Ramos (cell line): ENCODE measurements at regions not wholly inside any gene's neighbourhood (a gene's known extent, or its start where the extent isn't known, plus 50 kb on each side); places are given as distances from the start of the nearest gene placed in this dataset.

Experiments used
- in situ Hi-C: fragments of 300-500 bp; cut with MboI; formaldehyde crosslinking; loops from one replicate; pipeline ENCODE4 v1.14.3; 2022; ENCODE audit warnings: low sequenced_read_pairs; ENCODE audit not compliant: unreplicated experiment

- in situ Hi-C loops, result no loop called here
Measured at GRCh38 chr2:118706371-118706770, 141.1 kb downstream of the EN1 start.

- in situ Hi-C loops, result no loop called here
Measured at GRCh38 chr2:118705032-118705431, 142.4 kb downstream of the EN1 start.

GRCh38 chr2:118699447-118700175, 147.8 kb downstream of the EN1 start:
- in situ Hi-C loops, result no loop called here

DNA sequence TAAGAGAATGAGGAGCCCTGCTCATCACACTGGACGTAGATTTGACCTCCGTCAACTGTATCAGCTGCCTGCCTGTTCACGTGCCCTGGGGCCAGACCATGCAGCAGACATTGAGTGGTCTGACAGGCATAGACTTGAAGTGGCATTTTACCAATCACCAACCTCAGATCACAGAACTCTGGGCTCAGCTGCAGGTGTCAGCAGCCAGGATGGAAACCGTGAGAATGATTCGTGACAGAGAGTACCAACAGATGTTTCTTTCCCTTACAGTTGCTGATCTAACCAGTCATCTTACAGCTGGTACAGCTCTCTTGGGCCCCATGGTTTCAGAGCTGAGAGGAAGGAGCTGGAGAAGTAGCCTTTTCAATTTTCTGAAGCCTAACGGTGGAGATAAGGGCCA, 148.9 kb downstream of the EN1 start:
- in situ Hi-C loops, result no loop called here

DNA sequence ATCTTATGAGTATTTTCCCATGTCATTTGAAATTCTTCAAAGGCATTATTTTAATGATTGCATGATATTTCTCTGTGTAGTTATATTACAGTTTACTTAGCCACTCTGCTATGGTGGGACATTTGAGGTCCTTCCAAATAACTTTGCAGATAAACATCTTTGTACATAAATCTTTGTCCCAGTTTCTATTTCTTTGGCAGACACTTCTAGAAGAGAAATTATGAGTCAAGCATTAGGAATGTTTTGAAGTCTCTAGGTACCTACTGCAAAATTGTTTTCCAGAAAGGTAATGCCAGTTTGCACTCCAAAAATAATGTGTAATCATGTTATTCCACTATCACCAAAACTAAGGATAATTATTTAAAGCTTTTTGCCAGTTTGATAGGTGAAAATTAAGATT, 149.7 kb downstream of the EN1 start:
- in situ Hi-C loops, result no loop called here

DNA sequence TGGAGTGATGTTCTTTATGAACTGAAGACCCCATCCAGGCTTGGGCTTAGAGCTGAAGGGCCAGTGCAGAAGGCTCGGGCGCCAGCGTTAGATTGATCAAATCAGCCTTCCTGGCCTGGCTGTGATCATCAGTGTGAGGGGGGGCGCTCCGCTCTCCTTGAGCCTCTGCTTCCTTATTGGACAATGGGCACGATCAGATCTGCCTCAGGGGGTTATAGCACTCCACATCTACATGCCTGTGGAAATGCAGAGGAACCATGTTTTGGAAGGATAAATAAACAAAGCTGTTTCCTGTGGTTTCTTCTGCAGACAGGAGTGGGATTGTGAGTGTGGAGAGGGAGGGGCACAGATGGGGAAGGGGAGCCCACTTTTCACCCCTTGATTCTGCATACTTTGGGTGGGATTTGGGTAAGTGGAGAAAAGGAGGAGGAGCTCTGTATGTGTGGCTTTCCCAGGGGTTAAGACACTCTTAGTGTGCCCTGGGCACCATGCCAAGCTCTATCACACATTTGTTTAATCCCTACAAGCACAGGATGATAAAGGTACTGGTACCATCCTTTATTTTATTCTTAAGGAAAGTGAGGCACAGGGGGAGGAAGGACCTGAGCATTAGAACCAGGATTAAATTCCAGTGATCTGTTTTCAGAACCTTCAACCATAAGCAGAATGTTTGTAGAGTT, 150.5 kb downstream of the EN1 start:
- in situ Hi-C loops, result no loop called here

- in situ Hi-C loops, result no loop called here
Measured at GRCh38 chr2:118693287-118693822, 154.1 kb downstream of the EN1 start.

DNA sequence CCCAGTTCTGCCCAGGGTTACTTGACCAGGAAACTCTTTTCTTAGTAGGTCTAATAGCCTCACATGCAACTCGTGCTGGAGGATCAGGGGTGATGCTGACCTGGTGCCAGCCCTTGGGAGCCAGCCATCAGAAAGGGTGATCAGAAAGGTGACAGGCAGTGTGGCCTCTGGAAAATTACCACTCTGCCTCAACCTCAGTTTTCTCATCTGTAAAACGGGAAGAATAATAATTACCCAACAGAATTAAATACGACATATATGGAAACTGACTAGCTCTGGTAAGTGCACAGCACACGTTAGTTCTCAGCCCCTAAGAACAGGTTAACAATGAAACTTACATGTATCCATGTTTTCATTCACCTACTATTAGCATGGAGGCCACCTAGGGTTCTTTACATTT, 157.6 kb downstream of the EN1 start:
- in situ Hi-C loops, result no loop called here

DNA sequence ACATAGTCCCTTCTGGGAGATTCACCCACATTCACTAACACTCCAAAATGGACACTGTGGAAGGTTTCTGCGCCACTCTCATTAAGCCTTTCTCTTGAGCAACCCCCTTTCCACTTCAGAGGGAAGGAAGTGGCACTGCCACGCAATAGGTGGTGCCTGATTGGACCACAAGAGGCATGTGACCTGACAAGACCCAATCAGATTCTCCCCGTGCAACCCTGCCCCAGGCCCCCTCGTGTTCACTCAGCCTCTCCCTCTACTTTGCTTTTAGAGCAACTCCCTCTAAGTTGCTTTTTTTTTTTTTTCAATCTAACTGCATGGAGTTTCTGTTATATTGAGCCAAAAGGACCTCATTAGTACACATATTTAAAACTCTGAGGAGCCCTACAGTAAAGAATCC, 158.0 kb downstream of the EN1 start:
- in situ Hi-C loops, result no loop called here

- in situ Hi-C loops, result no loop called here
Measured at GRCh38 chr2:118689033-118689432, 158.4 kb downstream of the EN1 start.

GRCh38 chr2:118687698-118688097, 159.8 kb downstream of the EN1 start:
- in situ Hi-C loops, result no loop called here

DNA sequence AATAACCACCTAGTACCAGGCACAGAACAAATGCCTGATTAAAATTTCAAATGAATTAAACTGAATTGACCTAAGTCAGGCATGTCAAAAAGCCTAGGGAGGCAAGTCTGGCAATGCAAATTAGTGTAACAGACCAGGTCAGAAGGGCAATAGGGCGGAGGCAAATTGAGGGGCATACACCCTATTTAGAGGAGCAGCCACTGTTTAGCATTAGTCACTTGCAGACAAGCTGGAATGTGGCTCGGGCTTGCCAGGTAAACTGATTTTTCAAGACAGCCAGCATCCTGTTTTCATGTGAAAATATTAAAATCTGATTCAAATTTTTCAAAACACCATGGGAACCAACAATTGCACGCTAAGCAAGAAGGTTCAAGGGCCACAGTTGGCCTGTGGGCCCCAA, 160.3 kb downstream of the EN1 start:
- in situ Hi-C loops, result no loop called here

GRCh38 chr2:118686346-118686745, 161.1 kb downstream of the EN1 start:
- in situ Hi-C loops, result no loop called here

DNA sequence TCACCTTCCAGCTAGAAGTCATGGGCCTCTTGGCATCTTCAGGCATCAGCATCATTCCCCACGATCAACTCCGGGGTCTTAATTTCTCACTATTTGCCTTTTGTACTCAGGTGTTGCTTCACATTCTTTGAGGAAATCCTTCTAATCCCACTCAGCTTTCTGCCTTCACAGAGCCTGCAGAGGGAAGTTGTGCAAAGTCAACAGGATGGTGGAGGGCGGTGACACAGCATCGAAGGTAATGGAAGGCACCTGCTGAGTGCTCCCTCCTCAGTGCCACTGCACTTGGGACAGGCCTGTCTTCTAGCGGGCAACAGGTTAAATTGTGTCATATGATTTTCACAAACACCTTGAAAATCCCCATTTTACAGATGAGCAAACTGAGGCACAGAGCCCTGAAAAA, 164.0 kb downstream of the EN1 start:
- in situ Hi-C loops, result no loop called here

DNA sequence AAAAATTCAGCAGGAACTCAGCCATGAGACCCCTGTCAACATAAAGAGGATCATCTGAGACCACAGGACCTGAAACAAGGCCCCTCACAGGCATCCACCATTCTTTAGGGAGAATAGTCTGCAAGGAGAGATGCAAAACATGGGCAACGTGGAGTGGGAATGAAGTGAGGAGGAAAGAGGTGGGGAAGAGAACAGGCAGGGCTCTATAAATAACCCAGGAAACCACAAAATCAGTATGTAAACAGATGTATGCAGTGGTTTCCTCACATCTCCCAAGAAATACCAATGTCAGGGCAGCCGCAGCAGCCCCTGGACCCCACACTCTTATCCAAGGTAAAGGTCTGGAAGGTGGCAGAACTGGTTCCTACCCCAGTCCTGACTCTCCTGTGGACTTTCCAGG, 168.5 kb downstream of the EN1 start:
- in situ Hi-C loops, result no loop called here

- in situ Hi-C loops, result no loop called here
Measured at GRCh38 chr2:118677546-118677945, 169.9 kb downstream of the EN1 start.

- in situ Hi-C loops, result no loop called here
Measured at GRCh38 chr2:118675531-118675930, 171.9 kb downstream of the EN1 start.

- in situ Hi-C loops, result no loop called here
Measured at GRCh38 chr2:118672571-118673158, 174.8 kb downstream of the EN1 start.

GRCh38 chr2:118671701-118672454, 175.6 kb downstream of the EN1 start:
- in situ Hi-C loops, result no loop called here

- in situ Hi-C loops, result no loop called here
Measured at GRCh38 chr2:118670838-118671237, 176.6 kb downstream of the EN1 start.

DNA sequence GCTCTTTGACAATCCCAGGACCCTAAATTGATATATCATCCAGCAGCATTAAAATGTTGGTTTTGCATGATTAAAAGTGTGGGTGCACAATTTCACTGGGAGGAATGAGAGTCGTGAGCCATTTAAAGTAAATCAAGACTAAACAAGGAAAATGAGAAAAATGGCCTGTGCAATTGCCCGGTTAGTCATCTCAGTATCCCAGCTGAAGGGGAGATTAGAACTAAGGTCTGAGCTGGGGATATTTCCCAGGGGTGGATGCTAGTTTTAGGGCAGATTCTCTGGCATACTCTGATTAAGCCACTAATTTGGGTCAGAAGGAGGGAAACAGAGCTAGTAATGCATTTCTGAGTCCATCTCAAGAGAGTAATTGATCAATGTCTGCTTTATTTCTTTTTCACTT, 177.2 kb downstream of the EN1 start:
- in situ Hi-C loops, result no loop called here
